GM21723 (cell line): ENCODE measurements at regions not wholly inside any gene's neighbourhood (a gene's known extent, or its start where the extent isn't known, plus 50 kb on each side); places are given as distances from the start of the nearest gene placed in this dataset.
"Not testable (repeated sequence)": the region's sequence is repeated elsewhere in the genome, so short reads cannot be mapped to it uniquely, and the experiment has no call there.

Experiments used
- ATAC-seq: cut with Tn5 transposase; IDR thresholded peaks from one replicate; pipeline ENCODE4 v1.9.1; 2021; ENCODE audit warnings: mild to moderate bottlenecking, moderate library complexity; ENCODE audit not compliant: unreplicated experiment

DNA sequence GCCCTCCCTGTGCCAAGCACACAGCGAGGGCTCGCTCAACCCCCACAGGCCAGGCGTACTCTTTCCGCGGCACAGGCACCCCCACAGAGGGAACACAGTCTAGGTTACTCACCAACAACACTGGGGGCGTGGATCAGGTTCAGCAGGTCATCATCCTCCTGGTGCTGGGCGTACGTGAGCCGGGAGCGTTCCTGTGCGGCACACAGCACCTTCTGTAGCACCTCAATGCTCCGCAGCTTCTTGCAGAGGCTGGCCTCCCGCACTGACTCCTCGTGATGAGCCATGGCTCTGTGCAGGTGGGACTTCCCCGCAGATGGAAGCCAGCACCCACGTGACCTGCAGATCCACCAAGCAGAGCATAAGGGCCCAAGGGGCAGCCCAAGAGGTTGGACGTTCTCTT is 296.8 kb downstream of the GOLGA6L6 start:
- ATAC-seq: not testable (repeated sequence)

DNA sequence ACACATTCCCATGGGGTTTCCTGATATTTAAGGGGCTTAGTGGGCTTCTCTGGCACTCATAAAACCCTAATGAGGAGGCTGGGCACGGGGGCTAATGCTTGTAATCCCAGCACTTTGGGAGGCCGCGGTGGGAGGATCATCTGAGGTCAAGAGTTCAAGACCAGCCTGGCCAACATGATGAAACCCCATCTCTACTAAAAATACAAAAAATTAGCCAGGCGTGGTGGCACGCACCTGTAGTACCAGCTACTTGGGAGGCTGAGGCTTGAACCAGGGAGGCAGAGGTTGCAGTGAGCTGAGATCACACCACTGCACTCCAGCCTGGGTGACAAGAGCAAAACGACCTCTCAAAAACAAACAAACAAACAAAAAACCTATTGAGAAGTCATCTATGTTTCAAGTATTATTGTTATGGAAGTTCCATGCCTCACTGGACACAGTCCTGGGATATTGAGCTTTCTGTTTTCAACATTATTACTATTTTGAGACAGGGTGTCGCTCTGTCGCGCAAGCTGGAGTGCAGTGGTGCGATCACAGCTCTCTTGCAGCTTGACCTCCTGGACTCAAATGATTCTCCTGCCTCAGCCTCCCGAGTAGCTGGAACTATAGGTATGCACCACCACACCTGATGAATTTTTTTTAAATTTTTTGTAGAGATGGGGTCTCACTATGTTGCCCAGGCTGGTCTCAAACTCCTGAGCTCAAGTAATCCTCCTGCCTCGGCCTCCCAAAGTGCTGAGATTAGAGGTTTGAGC is 297.9 kb downstream of the GOLGA6L6 start:
- ATAC-seq: not testable (repeated sequence)

DNA sequence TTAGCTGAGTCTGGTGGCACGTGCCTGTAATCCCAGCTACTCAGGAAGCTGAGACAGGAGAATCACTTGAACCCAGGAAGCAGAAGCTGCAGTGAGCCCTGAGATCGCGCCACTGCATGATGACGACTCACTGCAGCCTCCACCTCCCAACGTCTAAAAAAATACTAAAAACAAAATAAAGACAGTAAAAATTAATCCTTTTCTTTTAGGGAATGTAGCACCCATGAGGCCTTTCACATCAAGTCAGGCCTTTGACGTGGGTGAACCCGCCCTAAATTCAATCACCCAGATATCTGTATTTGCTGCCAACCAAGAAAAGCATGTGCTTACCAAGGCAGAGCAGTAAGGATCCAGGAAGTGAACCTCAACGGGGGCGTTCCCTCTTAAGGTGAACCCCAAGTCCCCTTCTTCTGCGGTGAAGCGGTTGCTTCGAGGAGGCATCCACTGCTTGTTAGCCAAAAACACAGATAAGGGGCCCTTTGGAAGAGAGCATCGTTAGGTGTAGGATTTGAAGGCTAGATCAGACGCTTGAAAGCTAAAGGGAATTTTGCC is 301.2 kb downstream of the GOLGA6L6 start:
- not testable (repeated sequence) for ATAC-seq

DNA sequence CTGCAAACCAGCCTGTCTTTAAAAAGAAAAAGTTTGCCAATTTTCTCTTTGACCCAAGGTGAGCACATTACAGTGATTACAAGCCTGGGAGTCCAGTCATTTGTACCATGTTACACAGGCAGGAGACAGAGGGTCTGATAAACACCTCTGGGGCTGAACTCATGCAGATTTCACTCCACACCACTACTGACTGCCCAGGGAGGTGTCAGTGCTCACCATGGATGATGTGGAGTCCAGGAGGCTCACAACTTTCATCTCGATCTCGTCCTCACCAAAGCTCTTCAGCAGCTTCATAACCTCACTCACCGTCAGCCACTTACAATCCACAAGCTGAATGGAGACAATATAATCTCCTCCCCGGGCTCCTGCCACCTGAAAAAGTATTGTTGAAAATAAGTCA is 302.4 kb downstream of the GOLGA6L6 start:
- ATAC-seq: not testable (repeated sequence)

DNA sequence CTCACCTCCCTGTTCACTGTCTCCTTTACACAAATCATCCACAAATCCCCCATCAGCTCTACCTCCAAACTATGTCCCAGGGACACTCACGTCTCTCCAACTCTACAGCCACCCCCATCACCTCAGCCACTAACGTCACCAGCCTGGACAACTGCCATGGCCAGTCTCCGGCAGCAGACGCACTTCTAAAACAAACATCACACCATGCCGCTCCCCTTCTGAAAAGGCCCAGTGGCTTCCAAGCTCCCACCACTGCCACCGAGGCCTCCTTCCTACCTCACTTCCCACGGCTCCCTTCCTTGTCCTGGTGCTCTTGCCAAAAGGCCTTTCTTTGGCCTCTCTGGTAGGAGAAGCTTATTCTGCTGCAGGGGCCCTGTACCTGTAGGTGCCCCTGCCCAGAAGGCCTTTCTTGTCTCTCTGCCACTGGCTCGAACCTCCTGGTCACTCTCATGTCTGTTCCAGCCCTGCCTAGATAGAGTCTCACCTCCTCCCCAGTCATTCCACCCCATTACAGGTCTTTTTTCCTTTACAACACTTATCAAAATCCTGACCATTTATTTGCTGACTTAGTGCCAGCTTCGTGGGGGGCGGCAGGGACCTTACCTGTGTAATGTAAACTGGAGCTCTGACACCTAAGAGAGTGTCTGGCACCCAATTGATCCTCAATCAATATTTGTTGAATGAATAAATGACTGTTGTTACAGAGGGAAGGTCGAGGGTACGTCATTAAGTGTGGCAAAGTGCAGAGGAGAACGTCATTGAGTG is 304.2 kb downstream of the GOLGA6L6 start:
- not testable (repeated sequence) for ATAC-seq

DNA sequence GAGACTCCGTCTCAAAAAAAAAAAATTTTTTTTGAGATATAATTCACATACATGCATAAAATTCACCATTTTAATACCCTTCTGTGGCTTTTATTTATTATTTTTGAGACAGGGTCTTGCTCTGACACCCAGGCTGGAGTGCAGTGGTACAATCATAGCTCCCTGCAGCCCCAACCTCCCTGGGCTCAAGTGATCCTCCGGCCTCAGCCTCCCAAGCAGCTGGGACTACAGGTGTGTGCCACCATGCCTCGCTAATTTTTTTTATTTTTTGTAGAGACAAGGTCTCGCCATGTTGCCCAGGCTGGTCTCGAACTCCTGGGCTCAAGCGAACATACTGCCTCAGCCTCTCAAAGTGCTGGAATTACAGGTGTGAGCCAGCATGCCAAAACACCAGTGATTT is 305.9 kb downstream of the GOLGA6L6 start:
- ATAC-seq: not testable (repeated sequence)

DNA sequence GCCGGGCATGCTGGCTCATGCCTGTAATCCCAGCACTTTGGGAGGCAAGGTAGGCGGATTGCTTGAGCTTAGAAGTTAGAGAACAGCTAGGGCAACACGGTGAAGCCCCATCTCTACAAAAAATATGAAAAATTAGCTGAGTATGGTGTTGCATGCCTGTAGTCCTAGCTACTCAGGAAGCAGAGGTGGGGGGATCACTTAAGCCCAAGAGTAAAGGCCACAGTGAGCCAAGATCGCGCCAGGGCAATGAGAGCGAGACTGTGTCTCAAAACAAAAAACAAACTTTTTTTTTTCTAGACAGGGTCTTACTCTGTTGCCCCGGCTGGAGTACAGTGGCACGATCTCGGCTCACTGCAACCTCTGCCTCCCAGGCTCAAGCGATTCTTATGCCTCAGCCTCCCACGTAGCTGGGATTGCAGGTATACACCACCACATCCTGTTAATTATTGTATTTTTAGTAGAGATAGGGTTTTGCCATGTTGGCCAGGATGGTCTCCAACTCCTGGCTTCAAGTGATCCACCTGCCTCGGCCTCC is 307.5 kb downstream of the GOLGA6L6 start:
- not testable (repeated sequence) for ATAC-seq

DNA sequence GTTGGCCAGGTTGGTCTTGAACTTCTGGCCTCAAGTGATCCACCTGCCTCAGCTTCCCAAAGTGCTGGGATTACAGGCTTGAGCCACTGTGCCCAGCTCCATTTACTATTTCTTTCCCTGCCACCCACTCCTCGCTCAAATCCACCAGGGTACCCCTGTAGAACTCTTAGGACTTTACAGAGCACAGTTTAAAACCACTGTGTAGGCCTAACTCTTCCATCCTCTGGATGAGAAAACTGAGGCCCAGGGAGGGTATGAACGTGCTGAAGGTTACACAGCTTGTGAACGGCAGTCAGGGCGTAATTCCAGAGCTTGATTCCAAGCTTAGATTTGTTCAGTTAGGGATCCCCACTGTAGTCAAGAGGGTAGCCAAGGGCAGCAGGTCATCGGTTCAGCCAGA is 309.1 kb downstream of the GOLGA6L6 start:
- not testable (repeated sequence) for ATAC-seq

DNA sequence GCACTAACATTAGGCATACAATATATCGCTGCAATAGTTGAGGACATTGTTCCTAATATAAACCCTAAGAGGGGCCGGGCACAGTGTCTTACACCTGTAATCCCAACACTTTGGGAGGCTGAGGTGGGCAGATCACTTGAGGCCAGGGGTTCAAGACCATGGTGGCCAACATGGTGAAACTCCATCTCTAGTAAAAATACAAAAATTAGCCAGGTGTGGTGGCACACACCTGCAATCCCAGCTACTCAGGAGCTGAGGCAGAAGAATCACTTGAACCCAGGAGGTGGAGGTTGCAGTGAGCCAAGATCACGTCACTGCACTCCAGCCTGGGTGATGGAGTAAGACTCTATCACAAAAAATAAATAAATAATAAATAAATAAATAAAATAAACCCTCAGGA is 310.9 kb downstream of the GOLGA6L6 start:
- ATAC-seq: not testable (repeated sequence)

DNA sequence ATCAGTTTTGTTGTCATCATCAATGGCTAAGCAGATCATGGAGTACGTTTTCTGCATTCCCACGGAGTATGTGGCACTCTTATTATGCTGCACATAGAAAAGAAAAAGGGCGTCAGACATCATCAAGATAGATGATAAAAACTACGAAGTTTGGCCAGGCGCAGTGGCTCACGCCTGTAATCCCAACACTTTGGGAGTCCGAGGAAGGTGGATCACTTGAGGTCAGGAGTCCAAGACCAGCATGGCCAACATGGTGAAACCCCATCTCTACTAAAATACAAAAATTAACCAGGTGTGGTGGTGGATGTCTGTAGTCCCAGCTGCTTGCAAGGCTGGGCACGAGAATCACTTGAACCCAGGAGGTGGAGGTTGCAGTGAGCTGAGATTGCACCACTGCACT is 312.8 kb downstream of the GOLGA6L6 start:
- ATAC-seq: not testable (repeated sequence)

DNA sequence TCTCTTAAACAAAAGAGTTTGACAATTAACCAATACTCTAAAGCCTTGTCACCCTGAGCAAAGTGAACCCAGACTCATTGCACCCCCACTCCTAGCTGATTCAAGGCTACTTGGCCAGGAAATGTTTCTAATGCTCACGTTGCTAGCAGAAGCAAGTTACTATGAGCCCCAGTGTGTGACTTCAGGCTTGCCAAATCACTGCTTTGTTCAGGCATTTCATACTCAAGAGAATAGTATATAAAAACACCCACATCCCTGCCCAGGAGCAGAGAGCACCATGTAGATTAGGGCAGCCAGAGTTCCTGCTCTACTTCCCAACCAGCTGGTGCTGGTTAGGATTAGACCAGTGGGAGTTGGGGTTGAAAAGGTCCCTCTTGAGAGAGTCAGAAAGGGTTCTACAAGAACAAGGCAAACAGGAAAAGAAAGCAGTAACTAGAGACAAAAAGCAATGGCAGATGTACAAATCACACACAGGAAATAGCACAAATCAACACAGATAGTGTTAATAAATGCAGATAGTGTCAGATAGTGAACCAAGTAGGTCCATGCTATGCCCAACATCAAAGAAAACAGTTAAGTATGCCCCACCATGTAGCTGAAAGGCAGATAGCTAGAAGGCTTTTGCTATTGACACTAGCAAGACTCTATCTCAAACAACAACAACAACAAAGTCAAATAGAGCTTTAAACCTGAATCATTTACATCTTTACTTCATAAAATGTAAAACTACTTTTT is 314.3 kb downstream of the GOLGA6L6 start:
- ATAC-seq: not testable (repeated sequence)

DNA sequence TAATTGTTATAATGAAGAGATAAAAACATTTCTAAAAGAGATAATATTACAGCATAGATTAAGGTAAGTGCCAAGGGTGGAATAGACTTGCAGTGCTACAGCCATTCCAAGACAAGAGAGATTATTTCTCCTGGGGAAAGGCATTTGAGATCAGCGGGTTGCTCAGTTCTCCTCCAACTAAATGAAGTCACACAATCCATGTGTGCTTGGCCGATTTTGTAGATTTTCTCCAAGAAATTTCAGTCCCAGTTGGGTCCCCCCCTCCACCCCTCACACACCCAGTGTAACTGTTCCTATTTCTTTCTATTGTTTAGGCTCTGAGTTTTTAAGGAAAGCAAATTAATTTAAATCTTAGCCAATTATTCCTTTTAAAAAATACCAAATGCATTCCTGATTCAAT is 315.1 kb downstream of the GOLGA6L6 start:
- ATAC-seq: not testable (repeated sequence)

DNA sequence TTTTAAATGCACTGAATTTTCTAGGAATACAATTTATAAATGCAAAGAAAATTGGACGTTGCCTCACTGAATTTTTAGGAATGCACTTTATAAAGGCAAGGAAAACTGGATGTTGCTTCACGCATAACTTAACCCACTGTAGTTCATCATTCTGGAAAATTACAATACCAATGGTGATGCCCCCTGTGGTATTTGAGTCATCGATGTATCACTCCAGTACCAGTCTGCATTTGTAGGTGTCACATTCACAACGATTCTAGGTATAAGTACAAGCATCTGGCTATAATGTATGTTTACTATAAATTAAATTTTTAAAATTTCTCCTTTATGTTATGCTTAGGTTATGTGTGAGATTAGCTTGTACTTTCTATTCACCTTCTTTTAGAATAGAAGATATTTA is 320.5 kb downstream of the GOLGA6L6 start:
- ATAC-seq: not testable (repeated sequence)

DNA sequence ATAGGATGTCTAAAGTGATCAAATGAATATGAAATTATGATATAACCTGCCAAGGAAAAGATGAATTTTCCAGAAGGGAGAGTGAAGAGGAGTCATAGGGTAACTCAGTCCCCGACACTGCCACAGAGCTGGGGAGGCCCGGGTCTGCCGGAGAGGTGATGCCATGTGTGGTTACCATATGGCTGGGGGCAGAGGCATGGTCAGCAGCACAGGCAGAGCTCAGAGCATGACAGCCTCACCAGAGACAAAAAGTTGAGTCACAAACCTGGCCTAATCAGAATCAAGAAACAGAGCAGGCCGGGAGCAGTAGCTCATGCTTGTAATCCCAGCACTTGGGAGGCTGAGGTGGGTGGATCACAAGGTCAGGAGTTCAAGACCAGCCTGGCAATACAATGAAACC is 322.4 kb downstream of the GOLGA6L6 start:
- ATAC-seq: not testable (repeated sequence)

DNA sequence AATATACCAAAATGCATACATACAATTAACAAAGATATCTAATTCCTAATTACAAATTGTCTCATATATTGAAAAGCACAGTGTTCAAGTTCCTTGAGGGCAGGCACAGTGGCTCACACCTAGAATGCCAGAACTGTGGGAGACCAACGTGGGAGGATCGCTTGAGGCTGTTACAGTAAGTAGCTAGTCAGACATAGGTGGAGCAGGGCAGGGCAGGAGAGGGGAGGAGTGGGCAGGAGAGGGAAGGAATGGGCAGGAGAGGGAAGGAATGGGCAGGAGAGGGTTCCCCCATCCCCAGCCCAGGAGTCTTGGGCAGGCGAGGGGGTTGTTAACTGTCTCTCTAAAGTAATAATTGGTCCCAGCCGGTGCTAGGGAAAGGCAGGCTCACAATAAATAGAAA is 325.9 kb downstream of the GOLGA6L6 start:
- ATAC-seq: not testable (repeated sequence)

DNA sequence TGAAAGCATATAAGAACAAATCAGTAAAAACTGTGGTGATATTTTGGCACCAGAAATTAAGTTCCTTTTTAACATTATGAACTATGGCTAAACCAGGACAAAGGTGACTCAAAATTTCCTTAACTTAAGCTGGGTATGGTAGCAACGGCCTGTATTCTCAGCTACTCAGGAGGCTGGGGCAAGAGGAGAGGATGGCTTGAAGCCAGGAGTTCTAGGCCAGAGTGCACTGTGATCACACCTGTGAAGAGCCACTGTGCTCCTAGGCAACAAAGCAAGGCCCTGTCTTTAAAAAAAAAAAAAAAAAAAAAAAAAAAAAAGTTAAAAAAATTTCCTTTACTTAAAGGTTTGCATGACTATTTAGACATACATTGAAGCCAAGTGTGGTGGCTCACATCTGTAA is 327.5 kb downstream of the GOLGA6L6 start:
- not testable (repeated sequence) for ATAC-seq

DNA sequence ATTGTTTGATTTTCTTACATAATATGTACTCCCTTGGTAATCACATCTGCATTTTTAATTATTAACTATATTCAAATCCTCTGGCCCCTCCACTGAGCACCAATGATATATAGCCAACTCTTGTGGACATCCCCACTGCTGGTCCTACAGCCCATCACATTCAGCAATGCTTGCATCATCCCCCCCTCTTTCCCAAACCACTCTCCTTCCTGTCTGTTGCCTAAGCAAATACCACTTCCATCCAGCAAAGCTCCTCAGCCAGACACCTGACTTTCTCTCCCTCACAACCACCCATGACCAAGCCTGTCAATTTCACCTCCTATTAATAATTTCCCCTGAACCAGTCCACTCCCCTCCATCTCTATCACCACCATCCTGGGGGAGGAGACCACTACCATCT is 330.1 kb downstream of the GOLGA6L6 start:
- not testable (repeated sequence) for ATAC-seq

DNA sequence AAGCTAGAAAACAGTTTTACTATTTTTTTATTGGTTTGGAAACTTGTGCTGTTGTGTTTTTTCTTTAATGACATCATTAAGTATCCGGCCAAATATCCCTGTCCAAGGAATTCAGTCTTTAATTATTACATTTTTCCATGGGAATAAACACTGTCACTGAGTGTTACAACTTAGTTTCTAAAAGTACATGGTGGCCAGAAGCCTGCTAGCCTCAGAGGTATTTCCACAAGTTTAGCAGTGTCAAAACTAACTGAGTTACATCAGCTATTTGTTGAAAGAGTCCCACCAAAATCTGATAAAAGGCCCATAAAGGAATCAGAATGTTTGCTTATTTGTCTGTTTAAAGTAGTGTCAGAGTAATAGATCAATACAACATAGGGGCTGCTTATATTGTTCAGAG is 331.6 kb downstream of the GOLGA6L6 start:
- not testable (repeated sequence) for ATAC-seq

DNA sequence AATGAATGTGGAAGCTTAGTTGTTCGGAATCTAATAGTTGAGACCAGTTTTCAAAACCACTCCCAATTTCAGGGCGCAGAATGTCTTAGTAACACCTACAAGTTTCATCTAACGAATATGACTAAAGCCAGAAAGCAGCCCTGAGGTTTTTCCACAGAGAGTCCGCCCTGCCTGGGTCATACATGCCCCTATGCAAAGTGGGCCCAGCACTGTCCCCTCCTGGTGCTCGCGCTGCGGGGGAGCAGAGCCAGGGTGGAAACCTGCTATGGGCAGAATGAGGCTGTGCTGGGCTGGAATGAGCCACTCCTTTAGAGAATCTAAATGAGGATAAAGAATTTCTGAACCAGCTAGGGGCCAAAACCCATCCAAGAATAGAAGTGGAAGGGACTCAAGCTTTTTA is 334.0 kb downstream of the GOLGA6L6 start:
- ATAC-seq: not testable (repeated sequence)

DNA sequence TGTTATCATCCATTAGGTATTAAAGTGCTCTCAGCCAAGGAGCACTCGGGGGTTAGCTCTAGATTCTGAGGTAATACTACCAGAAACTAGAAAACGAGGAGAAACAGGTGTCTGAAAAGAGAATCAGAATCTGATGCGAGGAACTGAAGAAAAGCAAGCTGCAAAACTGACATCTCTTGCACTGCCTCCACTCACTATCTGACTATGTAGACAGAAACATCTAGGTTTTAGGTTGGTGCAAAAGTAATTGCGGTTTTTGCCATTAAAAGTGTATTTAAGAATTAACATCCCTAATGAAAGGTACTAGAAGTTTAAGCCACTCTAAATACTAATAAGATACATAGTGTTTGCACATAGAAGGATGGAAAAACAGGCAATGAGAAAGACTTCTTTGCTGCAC is 334.4 kb downstream of the GOLGA6L6 start:
- ATAC-seq: not testable (repeated sequence)
